Stimulated activated CD8-positive, alpha-beta memory T cell treated with anti-CD3 and anti-CD28 coated beads, Interleukin-4, amount 100 ng/mL, for 24 hours (primary cell): ENCODE measurements at regions not wholly inside any gene's neighbourhood (a gene's known extent, or its start where the extent isn't known, plus 50 kb on each side); places are given as distances from the start of the nearest gene placed in this dataset.

Source experiments
- DNase-seq: peaks from one replicate; pipeline ENCODE4 v3.0.0-alpha.2; 2020; ENCODE audit warnings: low read depth

DNA sequence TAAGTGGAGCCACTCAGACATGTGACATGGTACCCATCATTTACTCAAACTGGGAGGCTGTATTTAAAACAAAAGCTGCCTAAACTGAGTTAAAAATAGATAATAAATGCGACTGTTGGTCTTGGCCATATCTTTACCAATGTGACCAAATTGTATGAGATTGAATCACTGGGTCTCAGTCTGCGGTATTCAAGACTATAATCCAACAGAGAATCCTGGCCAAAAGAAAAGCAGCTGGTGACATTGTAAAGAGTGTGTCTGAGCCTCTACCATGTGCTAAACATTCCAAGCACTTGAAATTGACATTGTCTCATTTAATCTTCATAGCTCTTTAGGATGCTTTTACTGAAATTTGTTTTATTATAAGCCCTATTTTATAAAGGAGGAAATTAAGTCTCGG is 282.6 kb downstream of the ZNF608 start:
- no peak for DNase-seq

GRCh38 chr5:124462751-124463150 is 283.7 kb downstream of the ZNF608 start:
- no peak for DNase-seq

DNA sequence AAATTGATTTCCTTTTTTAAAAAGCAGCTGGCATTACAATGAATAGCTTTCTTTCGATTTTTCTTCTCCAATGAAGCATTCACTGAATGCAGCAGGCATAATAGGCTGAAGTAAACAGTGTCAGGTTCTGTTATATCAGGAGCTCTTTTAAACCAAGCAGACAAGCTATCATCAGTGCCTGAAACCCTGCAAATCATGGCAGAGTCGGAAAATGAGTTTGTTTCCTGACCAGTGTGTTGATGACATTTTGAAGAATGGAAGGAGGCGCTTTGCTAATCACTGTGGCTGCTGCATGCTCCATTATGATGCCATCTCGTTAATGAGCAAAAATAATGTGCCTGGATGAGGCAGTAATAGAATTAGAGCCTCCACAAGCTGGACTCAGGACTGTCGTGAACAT is 284.5 kb downstream of the ZNF608 start:
- no peak for DNase-seq

GRCh38 chr5:124461157-124461556 is 285.3 kb downstream of the ZNF608 start:
- DNase-seq, result no peak

- DNase-seq, result no peak
These were observed 285.8 kb downstream of the ZNF608 start for GRCh38 chr5:124460642-124461041.

GRCh38 chr5:124459984-124460383 is 286.5 kb downstream of the ZNF608 start:
- no peak for DNase-seq

- DNase-seq, result no peak
These were observed 288.5 kb downstream of the ZNF608 start for GRCh38 chr5:124457901-124458300.

GRCh38 chr5:124457101-124457500 is 289.3 kb downstream of the ZNF608 start:
- no peak for DNase-seq

DNA sequence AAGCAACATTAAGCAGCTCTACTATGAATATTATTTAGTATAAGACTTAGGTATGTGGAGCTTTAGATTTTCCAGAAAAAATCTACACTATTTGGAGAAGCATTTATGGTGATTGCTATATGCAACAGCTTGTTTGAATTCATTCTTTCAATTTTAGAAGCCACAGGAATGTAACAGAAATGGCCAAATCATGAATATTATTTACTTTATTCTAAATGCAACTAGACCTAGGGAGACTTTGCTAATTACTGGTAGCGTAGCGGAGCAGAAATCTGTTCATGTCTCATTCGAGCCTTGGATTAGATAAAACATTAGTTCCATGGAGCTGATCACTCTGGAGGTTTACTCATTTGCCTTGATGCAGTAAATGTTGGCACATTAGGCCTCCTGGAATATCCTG is 290.2 kb downstream of the ZNF608 start:
- no peak for DNase-seq

GRCh38 chr5:124454081-124454480 is 292.4 kb downstream of the ZNF608 start:
- no peak for DNase-seq

DNA sequence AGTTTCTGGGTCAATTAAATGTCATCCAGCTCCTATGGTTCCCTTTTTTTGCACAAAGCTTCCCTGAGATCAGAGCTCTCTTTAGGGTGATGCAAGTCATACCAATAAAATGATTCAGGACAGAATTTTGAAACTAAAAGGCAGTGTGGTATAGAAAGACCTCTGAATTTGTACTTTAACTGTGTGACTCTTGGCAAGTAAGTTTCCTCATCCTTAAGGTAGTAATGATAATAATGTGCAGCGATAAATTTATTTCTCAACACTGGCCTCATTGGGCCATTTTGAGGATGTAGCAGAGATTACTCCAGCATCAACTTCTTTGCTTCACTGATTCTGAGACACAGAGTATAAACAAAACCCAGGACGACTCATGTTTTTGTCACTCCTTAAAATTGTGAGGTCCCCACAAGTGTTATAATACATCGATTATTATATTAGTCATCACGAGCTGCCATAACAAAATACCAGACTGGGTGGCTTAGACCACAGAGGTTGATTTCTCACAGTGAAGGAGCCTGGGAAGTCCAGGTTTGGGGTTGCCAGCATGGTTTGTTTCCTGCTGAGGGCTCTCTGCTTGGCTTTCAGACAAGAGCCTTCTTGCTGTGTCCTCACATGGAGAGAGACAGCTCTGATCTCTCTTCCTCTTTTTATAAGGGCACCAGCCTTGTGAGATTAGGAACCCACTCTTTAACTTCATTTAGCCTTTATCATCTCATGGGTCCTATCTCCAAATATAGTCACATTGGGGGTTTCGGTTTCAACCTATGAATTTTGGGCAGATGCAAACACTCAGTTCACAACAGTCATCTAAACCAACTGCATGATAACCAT is 293.0 kb downstream of the ZNF608 start:
- no peak for DNase-seq

GRCh38 chr5:124452412-124452811 is 294.0 kb downstream of the ZNF608 start:
- no peak for DNase-seq

DNA sequence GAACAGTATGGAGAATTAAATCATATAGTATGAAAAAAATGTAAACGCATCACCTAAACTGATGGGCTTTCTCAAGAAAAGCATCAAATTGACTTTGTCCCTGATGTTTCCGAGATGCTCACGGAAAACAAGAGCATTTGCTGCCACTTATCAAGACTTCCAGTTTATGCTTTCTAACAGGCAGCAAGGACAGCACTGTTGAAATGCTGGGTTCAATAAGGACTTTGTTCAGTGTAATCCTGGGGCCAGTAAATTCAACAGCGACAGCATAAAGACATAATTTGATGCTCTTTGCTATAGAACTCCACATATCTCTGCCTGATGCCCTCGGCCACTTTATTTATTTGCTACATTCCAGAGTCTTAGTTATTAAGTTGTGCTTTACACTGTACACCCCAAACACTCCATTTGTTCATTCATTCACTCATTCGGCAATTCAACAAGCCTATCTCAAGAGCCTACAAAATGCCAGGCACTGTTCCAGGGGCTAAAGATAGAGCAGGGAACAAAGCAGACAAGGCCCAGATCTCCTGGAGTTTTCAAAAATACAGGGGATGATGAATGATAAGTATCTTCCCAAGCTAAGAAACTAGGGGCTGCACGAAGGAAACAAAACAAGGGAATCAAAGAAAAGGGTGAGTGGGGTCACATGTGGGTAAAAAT is 294.6 kb downstream of the ZNF608 start:
- no peak for DNase-seq

DNA sequence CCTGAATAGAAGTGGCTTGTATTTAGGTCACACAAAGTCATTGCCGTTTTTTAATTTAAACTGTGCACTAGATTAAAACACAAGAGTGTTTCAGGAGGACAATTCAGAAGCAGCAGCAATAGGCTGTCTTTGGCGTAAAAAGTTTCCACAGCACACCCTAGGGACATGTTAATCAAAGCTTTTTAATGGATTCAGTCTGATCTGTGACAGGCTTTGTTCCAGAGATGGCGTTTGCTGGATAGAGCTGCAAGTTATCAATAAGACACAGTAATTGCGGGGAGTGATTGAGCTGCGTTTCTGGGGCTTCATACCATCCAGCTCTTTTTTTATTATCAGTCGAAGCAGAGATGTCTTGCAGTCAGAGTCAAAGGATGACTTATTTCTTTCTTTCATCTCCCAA is 300.3 kb downstream of the ZNF608 start:
- no peak for DNase-seq

DNA sequence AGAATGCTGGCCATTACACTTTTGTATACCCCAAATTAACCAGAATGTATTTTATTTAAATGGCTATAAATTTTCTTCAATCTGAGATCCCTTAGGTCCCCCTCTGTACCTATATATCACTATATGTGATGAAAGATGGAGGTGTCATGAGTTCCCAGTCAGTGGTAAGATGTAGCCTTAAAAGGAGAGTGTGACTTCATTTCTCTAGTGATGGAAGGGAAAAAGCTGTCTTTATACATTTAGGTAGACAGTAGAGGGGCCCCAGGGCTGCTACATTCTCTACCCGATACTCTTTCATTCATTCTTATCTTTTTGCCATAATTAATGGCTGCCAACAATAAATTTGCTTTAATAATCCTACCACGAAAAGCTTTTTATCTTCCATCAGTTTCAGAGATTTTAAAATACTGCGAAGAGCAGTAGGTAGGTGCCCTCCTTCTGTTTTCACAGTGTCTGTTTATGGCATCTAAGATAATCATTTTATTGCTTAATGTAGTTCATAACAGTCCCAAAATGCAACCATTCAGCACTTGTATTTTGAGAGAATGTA is 301.3 kb downstream of the ZNF608 start:
- DNase-seq, result no peak

- DNase-seq, result no peak
These were observed 302.2 kb downstream of the ZNF608 start for GRCh38 chr5:124444147-124444775.

DNA sequence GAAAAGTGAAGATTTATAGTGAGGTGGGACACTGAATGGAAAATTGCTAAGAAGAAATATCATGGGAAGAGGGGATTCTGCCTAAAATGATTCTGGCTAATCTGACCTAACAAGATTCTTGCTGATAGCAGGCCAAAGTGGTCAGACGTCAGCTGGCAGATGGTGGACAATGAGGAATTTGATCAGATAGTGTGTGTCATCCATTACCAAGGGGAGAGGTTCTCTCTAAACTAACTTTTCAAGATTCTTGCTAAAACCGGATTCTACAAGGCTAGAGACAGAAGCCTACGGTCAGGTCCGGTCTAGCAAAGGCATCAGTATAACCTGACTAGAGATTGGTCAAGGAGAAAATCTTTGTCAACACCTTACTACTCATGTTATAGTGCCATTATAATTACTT is 306.0 kb downstream of the ZNF608 start:
- no peak for DNase-seq

DNA sequence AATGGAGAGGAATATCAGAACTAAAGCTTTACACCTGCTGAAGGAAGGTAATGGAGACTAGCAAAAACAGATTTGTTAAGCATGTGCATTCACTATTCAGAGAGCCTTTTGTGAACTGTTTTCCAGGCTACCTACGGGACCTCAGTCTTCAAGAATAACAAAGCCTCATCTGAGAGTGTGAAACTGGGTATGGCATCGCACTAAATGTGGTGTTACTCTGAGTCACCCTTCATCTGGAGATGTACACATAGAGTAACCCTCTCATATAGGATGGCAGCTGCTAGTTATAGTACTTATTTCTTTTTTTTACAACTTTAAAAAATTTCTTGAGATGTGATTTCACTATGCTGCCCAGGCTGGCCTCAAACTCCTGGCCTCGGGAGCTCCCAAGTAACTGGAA is 306.8 kb downstream of the ZNF608 start:
- DNase-seq, result no peak

- DNase-seq, result no peak
These were observed 307.5 kb downstream of the ZNF608 start for GRCh38 chr5:124438903-124439281.

- DNase-seq, result no peak
These were observed 308.2 kb downstream of the ZNF608 start for GRCh38 chr5:124438026-124438902.

GRCh38 chr5:124436294-124436693 is 310.1 kb downstream of the ZNF608 start:
- DNase-seq, result no peak

DNA sequence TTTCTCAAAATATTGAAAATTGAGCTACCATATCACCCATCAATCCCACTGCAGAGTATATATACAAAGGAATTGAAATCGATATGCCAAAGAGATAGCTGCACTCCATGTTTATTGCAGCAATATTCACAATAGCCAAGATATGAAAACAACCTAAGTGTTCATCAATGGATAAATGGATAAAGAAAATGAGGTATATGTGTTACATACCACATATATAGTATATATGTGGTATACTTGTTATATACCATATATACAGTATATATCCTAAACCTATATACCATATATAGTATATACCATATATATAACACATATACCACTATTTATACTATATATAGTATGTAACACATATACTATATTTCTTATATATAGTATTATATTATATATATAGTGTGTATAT is 313.3 kb downstream of the ZNF608 start:
- no peak for DNase-seq
